Progenitor cell of endocrine pancreas (in vitro differentiated cells): ENCODE measurements at regions not wholly inside any gene's neighbourhood (a gene's known extent, or its start where the extent isn't known, plus 50 kb on each side); places are given as distances from the start of the nearest gene placed in this dataset.

Experiments
- DNase-seq: peaks from one replicate; pipeline ENCODE4 v3.0.0; 2021; ENCODE audit warnings: low spot score; ENCODE audit not compliant: unreplicated experiment
- H3K27ac Mint-ChIP-seq: 2 replicates; pipeline ENCODE4 v1.8.0; 2021; ENCODE audit warnings: mild to moderate bottlenecking, moderate library complexity, mixed read lengths
- H3K27me3 Mint-ChIP-seq: 2 replicates; pipeline ENCODE4 v1.8.0; 2021; ENCODE audit warnings: mixed read lengths
- H3K36me3 Mint-ChIP-seq: 2 replicates; pipeline ENCODE4 v1.8.0; 2022; ENCODE audit warnings: mixed read lengths; ENCODE audit not compliant: insufficient read depth
- H3K4me1 Mint-ChIP-seq: 2 replicates; pipeline ENCODE4 v1.8.0; 2021; ENCODE audit warnings: low read depth, mixed read lengths
- H3K4me3 Mint-ChIP-seq: 2 replicates; pipeline ENCODE4 v1.8.0; 2021; ENCODE audit warnings: low read depth, mild to moderate bottlenecking, moderate library complexity, mixed read lengths
- H3K9me3 Mint-ChIP-seq: 2 replicates; pipeline ENCODE4 v1.8.0; 2021; ENCODE audit warnings: low read depth, mixed read lengths
- CTCF ChIP-seq: fragments of 200-600 bp; sonication (generic); IDR thresholded peaks from one replicate; pipeline ENCODE4 v1.5.0; 2021; ENCODE audit warnings: antibody characterized with exemption, mild to moderate bottlenecking; ENCODE audit not compliant: unreplicated experiment

GRCh38 chr18:41456831-41457230, 498.2 kb upstream of the PIK3C3 start:
- Mint-ChIP-seq H3K27me3 (no peaks in the 10 kb centered on the region), H3K27ac (no peak overlapping the region), H3K9me3 (peaks cover 5% of the 10 kb centered on the region), H3K36me3 (no peaks in the 10 kb centered on the region), H3K4me1 (peaks cover 8% of the 10 kb centered on the region), H3K4me3 (no peak overlapping the region)
- DNase-seq: no peak
- TF ChIP-seq CTCF: no peak

- Mint-ChIP-seq H3K27me3 (no peaks in the 10 kb centered on the region), H3K36me3 (peaks cover 5% of the 10 kb centered on the region), H3K4me1 (peaks cover 5% of the 10 kb centered on the region), H3K4me3 (no peak overlapping the region), H3K27ac (no peak overlapping the region), H3K9me3 (peaks cover 9% of the 10 kb centered on the region)
- no peak for DNase-seq
- TF ChIP-seq CTCF: no peak
These were observed 505.4 kb upstream of the PIK3C3 start for GRCh38 chr18:41449612-41450011.

- Mint-ChIP-seq H3K27ac (no peak overlapping the region), H3K4me3 (no peak overlapping the region), H3K9me3 (peaks cover 5% of the 10 kb centered on the region), H3K36me3 (peaks cover 4% of the 10 kb centered on the region), H3K27me3 (no peaks in the 10 kb centered on the region), H3K4me1 (peaks cover 7% of the 10 kb centered on the region)
- DNase-seq: no peak
- TF ChIP-seq CTCF: no peak
These were observed 510.1 kb upstream of the PIK3C3 start for GRCh38 chr18:41444943-41445342.

GRCh38 chr18:41436772-41437171, 518.3 kb upstream of the PIK3C3 start:
- no peak for DNase-seq
- no peak for TF ChIP-seq CTCF
- H3K9me3 Mint-ChIP-seq: peaks cover 19% of the 10 kb centered on the region
- H3K4me1 Mint-ChIP-seq: no peaks in the 10 kb centered on the region
- no peak overlapping the region for H3K4me3 Mint-ChIP-seq
- peaks cover 8% of the 10 kb centered on the region for H3K36me3 Mint-ChIP-seq
- H3K27me3 Mint-ChIP-seq: no peaks in the 10 kb centered on the region
- H3K27ac Mint-ChIP-seq: no peak overlapping the region

- Mint-ChIP-seq H3K36me3 (peaks cover 10% of the 10 kb centered on the region), H3K27ac (no peak overlapping the region), H3K4me3 (no peak overlapping the region), H3K4me1 (peaks cover 26% of the 10 kb centered on the region), H3K27me3 (no peaks in the 10 kb centered on the region), H3K9me3 (peaks cover 10% of the 10 kb centered on the region)
- DNase-seq: no peak
- TF ChIP-seq CTCF: no peak
These were observed 536.4 kb upstream of the PIK3C3 start for GRCh38 chr18:41418598-41418997.
